ENCODE measurements at regions not wholly inside any gene's neighbourhood (a gene's known extent, or its start where the extent isn't known, plus 50 kb on each side); places are given as distances from the start of the nearest gene placed in this dataset.
A peak's percentile ranks its signal among the peaks of the same experiment; 100 is the strongest.

DNA sequence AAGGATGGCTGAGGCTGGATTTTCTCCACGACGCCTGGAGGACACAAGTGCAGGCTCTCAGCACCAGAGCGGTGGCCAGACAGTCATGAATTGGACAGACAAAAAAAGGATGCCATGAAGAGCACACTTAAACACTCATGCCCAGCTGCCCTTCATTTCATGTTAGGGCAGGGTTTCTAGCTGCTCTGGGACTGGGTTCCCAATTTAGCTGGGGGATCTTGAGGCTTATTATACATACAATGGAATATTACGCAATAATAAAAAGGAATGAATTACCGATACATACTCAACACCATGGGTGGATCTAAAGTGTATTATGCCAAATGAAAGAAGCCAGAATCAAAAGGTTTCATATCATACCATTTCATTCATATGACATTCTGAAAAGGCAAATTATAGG lies 512.1 kb upstream of the LRRC4C start:
- no peak for DNase-seq (ENCODE audit: low read depth)
- TF ChIP-seq EZH2 (IDR thresholded peaks at IDR 0.05; ENCODE audit: insufficient read depth, low read length) = no peak
- TF ChIP-seq, protein P1, sequence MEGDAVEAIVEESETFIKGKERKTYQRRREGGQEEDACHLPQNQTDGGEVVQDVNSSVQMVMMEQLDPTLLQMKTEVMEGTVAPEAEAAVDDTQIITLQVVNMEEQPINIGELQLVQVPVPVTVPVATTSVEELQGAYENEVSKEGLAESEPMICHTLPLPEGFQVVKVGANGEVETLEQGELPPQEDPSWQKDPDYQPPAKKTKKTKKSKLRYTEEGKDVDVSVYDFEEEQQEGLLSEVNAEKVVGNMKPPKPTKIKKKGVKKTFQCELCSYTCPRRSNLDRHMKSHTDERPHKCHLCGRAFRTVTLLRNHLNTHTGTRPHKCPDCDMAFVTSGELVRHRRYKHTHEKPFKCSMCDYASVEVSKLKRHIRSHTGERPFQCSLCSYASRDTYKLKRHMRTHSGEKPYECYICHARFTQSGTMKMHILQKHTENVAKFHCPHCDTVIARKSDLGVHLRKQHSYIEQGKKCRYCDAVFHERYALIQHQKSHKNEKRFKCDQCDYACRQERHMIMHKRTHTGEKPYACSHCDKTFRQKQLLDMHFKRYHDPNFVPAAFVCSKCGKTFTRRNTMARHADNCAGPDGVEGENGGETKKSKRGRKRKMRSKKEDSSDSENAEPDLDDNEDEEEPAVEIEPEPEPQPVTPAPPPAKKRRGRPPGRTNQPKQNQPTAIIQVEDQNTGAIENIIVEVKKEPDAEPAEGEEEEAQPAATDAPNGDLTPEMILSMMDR (IDR thresholded peaks at IDR 0.05; ENCODE audit: insufficient read depth, low read depth, low read length) = no peak
- H3K4me2 ChIP-seq (ENCODE audit: low read length) = no peak overlapping the region
- H3K4me1 ChIP-seq (ENCODE audit: insufficient read depth, low read length) = no peaks in the 10 kb centered on the region
- Mint-ChIP-seq H3K4me1 (ENCODE audit: low read depth, unreplicated experiment) (no peaks in the 10 kb centered on the region), H3K9me3 (ENCODE audit: unreplicated experiment) (no peaks in the 10 kb centered on the region), H3K27ac (ENCODE audit: unreplicated experiment) (no peak overlapping the region), H3K36me3 (ENCODE audit: low read depth, unreplicated experiment) (no peaks in the 10 kb centered on the region), H3K27me3 (ENCODE audit: low read depth, unreplicated experiment) (no peaks in the 10 kb centered on the region), H3K4me3 (ENCODE audit: unreplicated experiment) (no peak overlapping the region)
- no peak overlapping the region for H3K9ac ChIP-seq (ENCODE audit: low read length)
- no peak for FAIRE-seq
- H3K4me3 ChIP-seq (ENCODE audit: insufficient read depth, low read depth, low read length) = no peak overlapping the region
- H3K27me3 ChIP-seq (ENCODE audit: insufficient read depth, low read length) = no peaks in the 10 kb centered on the region
- H2AFZ ChIP-seq (ENCODE audit: low read depth, low read length) = no peak overlapping the region
- H3K79me2 ChIP-seq (ENCODE audit: insufficient read depth, low read length) = no peaks in the 10 kb centered on the region
- no peaks in the 10 kb centered on the region for H4K20me1 ChIP-seq (ENCODE audit: insufficient read depth, low read length)
- no peak overlapping the region for H3K27ac ChIP-seq (ENCODE audit: low read depth, low read length)
- H3K36me3 ChIP-seq (ENCODE audit: insufficient read depth, low read length) = no peaks in the 10 kb centered on the region
- H3K9me3 ChIP-seq (ENCODE audit: insufficient read depth, low read depth, low read length) = no peaks in the 10 kb centered on the region

DNA sequence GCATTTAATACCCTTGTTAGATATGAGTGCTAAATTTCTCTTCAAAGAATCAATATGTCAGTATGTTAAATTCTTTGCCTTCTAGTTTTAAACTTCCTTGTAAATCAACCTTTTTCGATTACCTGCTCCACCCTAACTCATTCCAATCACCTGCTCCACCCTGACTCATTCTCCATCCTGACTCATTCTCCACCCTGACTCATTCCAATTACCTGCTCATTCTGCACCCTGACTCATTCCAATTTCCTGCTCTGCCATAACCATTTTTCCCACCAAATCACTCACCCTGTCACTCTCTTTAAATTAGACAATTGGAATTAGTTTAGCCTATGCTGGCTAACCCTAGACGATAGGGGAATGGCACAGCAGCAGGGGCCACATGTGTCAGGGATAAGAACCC lies 519.5 kb upstream of the LRRC4C start:
- no peak overlapping the region for H3K9ac ChIP-seq (ENCODE audit: low read length)
- Mint-ChIP-seq H3K4me3 (ENCODE audit: unreplicated experiment) (no peak overlapping the region), H3K4me1 (ENCODE audit: low read depth, unreplicated experiment) (peaks cover 5% of the 10 kb centered on the region), H3K27me3 (ENCODE audit: low read depth, unreplicated experiment) (no peaks in the 10 kb centered on the region), H3K36me3 (ENCODE audit: low read depth, unreplicated experiment) (no peaks in the 10 kb centered on the region), H3K9me3 (ENCODE audit: unreplicated experiment) (no peaks in the 10 kb centered on the region), H3K27ac (ENCODE audit: unreplicated experiment) (no peak overlapping the region)
- H3K9me3 ChIP-seq (ENCODE audit: insufficient read depth, low read depth, low read length) = peaks cover 5% of the 10 kb centered on the region
- H3K27me3 ChIP-seq (ENCODE audit: insufficient read depth, low read length) = no peaks in the 10 kb centered on the region
- no peaks in the 10 kb centered on the region for H3K4me1 ChIP-seq (ENCODE audit: insufficient read depth, low read length)
- FAIRE-seq (no peak), DNase-seq (ENCODE audit: low read depth) (peak; percentile 25)
- no peak overlapping the region for H3K4me2 ChIP-seq (ENCODE audit: low read length)
- H3K4me3 ChIP-seq (ENCODE audit: insufficient read depth, low read depth, low read length) = no peak overlapping the region
- H3K36me3 ChIP-seq (ENCODE audit: insufficient read depth, low read length) = no peaks in the 10 kb centered on the region
- no peak overlapping the region for H2AFZ ChIP-seq (ENCODE audit: low read depth, low read length)
- H3K27ac ChIP-seq (ENCODE audit: low read depth, low read length) = no peak overlapping the region
- no peaks in the 10 kb centered on the region for H3K79me2 ChIP-seq (ENCODE audit: insufficient read depth, low read length)
- H4K20me1 ChIP-seq (ENCODE audit: insufficient read depth, low read length) = no peaks in the 10 kb centered on the region
- TF ChIP-seq EZH2 (IDR thresholded peaks at IDR 0.05; ENCODE audit: insufficient read depth, low read length) = no peak
- TF ChIP-seq, protein P1 (IDR thresholded peaks at IDR 0.05; ENCODE audit: insufficient read depth, low read depth, low read length) = no peak

DNA sequence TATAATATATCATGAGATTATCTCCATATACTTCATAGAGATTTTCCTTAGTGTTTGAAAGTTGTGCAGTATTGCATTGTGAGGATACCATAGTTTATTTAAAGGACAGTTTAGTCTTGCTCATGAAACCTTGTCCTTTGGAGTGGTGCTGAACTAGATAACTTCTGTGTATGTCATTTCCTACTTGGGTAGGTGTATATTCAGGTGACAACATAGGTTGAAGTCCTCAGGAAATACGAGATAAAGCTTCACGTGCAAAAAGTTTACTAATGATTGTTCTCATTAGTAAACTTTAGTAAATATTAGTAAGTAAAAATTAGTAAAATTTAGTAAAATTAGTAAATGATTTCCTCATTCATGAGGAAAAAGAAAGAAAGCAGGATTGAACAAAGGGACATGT lies 521.3 kb upstream of the LRRC4C start:
- TF ChIP-seq EZH2 (IDR thresholded peaks at IDR 0.05; ENCODE audit: insufficient read depth, low read length) = no peak
- TF ChIP-seq, protein P1 (IDR thresholded peaks at IDR 0.05; ENCODE audit: insufficient read depth, low read depth, low read length) = no peak
- Mint-ChIP-seq H3K27me3 (ENCODE audit: low read depth, unreplicated experiment) (no peaks in the 10 kb centered on the region), H3K4me1 (ENCODE audit: low read depth, unreplicated experiment) (peaks cover 5% of the 10 kb centered on the region), H3K9me3 (ENCODE audit: unreplicated experiment) (no peaks in the 10 kb centered on the region), H3K4me3 (ENCODE audit: unreplicated experiment) (no peak overlapping the region), H3K27ac (ENCODE audit: unreplicated experiment) (no peak overlapping the region), H3K36me3 (ENCODE audit: low read depth, unreplicated experiment) (no peaks in the 10 kb centered on the region)
- Histone ChIP-seq H3K9me3 (ENCODE audit: insufficient read depth, low read depth, low read length) (peaks cover 5% of the 10 kb centered on the region), H3K36me3 (ENCODE audit: insufficient read depth, low read length) (no peaks in the 10 kb centered on the region), H3K4me3 (ENCODE audit: insufficient read depth, low read depth, low read length) (no peak overlapping the region), H3K4me1 (ENCODE audit: insufficient read depth, low read length) (no peaks in the 10 kb centered on the region), H3K27ac (ENCODE audit: low read depth, low read length) (no peak overlapping the region), H3K27me3 (ENCODE audit: insufficient read depth, low read length) (no peaks in the 10 kb centered on the region), H2AFZ (ENCODE audit: low read depth, low read length) (no peak overlapping the region), H3K4me2 (ENCODE audit: low read length) (no peak overlapping the region), H3K79me2 (ENCODE audit: insufficient read depth, low read length) (no peaks in the 10 kb centered on the region), H3K9ac (ENCODE audit: low read length) (no peak overlapping the region), H4K20me1 (ENCODE audit: insufficient read depth, low read length) (no peaks in the 10 kb centered on the region)
- FAIRE-seq (no peak), DNase-seq (ENCODE audit: low read depth) (no peak)
